Pancreas (tissue), 10 donors: ENCODE measurements at regions not wholly inside any gene's neighbourhood (a gene's known extent, or its start where the extent isn't known, plus 50 kb on each side); places are given as distances from the start of the nearest gene placed in this dataset.

Experiments
- ATAC-seq, 4 donors: fragments of 200-7000 bp; cut with Tn5 transposase; one replicate each; pipeline versions ENCODE4 v1.8.0 to v1.9.1; 2020; ENCODE audit warnings: mild to moderate bottlenecking in 4 of 4, moderate library complexity in 4 of 4
- DNase-seq, 6 donors: peaks; one replicate each; pipeline ENCODE4 v3.0.0-alpha.2; 2020
- FAIRE-seq: peaks from 2 replicates; lab custom pipeline; 2012; peaks lifted over from hg19 to GRCh38; lab: Jason Lieb, UNC
- H3K27ac ChIP-seq, 4 donors: fragments of 200-600 bp; sonication (generic); 1 replicate in 3 of 4; 2 replicates in 1 of 4; pipeline versions ENCODE4 v1.5.0 to v1.8.0; 2020
- H3K27me3 ChIP-seq, 4 donors: fragments of 200-600 bp; one replicate each; pipeline ENCODE4 v1.8.0; 2021
- H3K36me3 ChIP-seq, 3 donors: fragments of 200-600 bp; sonication (generic) in 1 of 3; one replicate each; pipeline versions ENCODE4 v1.5.0 to v1.8.0; 2020 to 2021
- H3K4me1 ChIP-seq, 3 donors: fragments of 200-600 bp; one replicate each; pipeline ENCODE4 v1.8.0; 2021
- H3K4me3 ChIP-seq, 4 donors: fragments of 200-600 bp; sonication (generic) in 2 of 4; one replicate each; pipeline versions ENCODE4 v1.5.0 to v1.8.0; 2020 to 2021
- H3K9me3 ChIP-seq, 4 donors: fragments of 200-600 bp; one replicate each; pipeline ENCODE4 v1.8.0; 2021
- CTCF ChIP-seq, 4 donors: fragments of 200-600 bp; sonication (generic) in 3 of 4; IDR thresholded peaks; one replicate each; pipeline versions ENCODE4 v1.5.0 to v1.8.0; 2021; ENCODE audit warnings: antibody characterized with exemption in 4 of 4
- WGBS, 2 donors: extraction: QIAGEN DNeasy Blood & Tissue Kit; methylation state at CpG; one replicate each; pipeline ENCODE4 v1.1.7; 2013; 5-methylcytosine and 5-hydroxymethylcytosine counted together
- intact Hi-C, 3 donors: fragments of 100-400 bp; cut with DNase I; formaldehyde crosslinking; loops; one replicate each; pipeline versions ENCODE4 v1.11.1 to v1.14.2; 2022
- donor health status: healthy with polysubstance abuse.
- donor health status: DM: no; HTN: no; CAD: no; lungs with moderate emphysema.
- donor health status: DM: no; HTN: no; CAD: no.
- donor health status: control.
- donor health status: control.
- donor health status: Bipolar disorder and iron deficiency.
- donor health status: DM: yes; HTN: yes; CAD: no.
- donor health status: DM: no; HTN: no; CAD: no.
- donor health status: DM: no; HTN: no; CAD: no.
- donor health status: DM: yes; HTN: yes; CAD: no.

GRCh38 chr9:82153032-82153431 is 164.5 kb downstream of the SPATA31D1 start:
- no peak for FAIRE-seq
- no peak for ATAC-seq
- DNase-seq: no peak

GRCh38 chr9:82154573-82154972 is 166.0 kb downstream of the SPATA31D1 start:
- FAIRE-seq (no peak), ATAC-seq (no peak), DNase-seq (no peak)
- no peak overlapping the region for H3K4me3 ChIP-seq
- H3K27ac ChIP-seq: no peak overlapping the region
- no peaks in the 10 kb centered on the region for H3K4me1 ChIP-seq
- 76 to 86% methylated on average over 2 of the region's 2 CpGs for WGBS, 2 donors
- no peak for TF ChIP-seq CTCF (IDR thresholded peaks at IDR 0.05)
- intact Hi-C loops: no loop called here
- no peaks in the 10 kb centered on the region for H3K9me3 ChIP-seq
- H3K36me3 ChIP-seq: no peaks in the 10 kb centered on the region
- H3K27me3 ChIP-seq: no peaks in the 10 kb centered on the region

More at GRCh38 chr9:82153032-82153431, 164.5 kb downstream of the SPATA31D1 start:
- H3K27ac ChIP-seq: no peak overlapping the region
- H3K27me3 ChIP-seq: no peaks in the 10 kb centered on the region
- intact Hi-C loops: no loop called here
- H3K36me3 ChIP-seq: no peaks in the 10 kb centered on the region
- peaks cover 0 to 7% (median 0%) of the 10 kb centered on the region in 3 donors for H3K4me1 ChIP-seq
- H3K9me3 ChIP-seq: no peaks in the 10 kb centered on the region
- no peak overlapping the region for H3K4me3 ChIP-seq
- no peak for TF ChIP-seq CTCF (IDR thresholded peaks at IDR 0.05)

- FAIRE-seq (no peak), DNase-seq (no peak), ATAC-seq (no peak)
- Histone ChIP-seq H3K36me3 (no peaks in the 10 kb centered on the region), H3K4me3 (no peak overlapping the region), H3K27me3 (no peaks in the 10 kb centered on the region), H3K27ac (no peak overlapping the region), H3K4me1 (no peaks in the 10 kb centered on the region), H3K9me3 (no peaks in the 10 kb centered on the region)
- 77 to 79% methylated on average over 3 of the region's 3 CpGs for WGBS, 2 donors
- no peak for TF ChIP-seq CTCF (IDR thresholded peaks at IDR 0.05)
- intact Hi-C loops: no loop called here
These were observed 173.3 kb downstream of the SPATA31D1 start for GRCh38 chr9:82161876-82162275.

GRCh38 chr9:82164159-82164558 is 175.6 kb downstream of the SPATA31D1 start:
- H3K4me1 ChIP-seq: no peaks in the 10 kb centered on the region
- no peak for TF ChIP-seq CTCF (IDR thresholded peaks at IDR 0.05)
- intact Hi-C loops: no loop called here
- no peak for ATAC-seq
- no peaks in the 10 kb centered on the region for H3K9me3 ChIP-seq
- no peaks in the 10 kb centered on the region for H3K36me3 ChIP-seq
- WGBS, 2 donors: 75 to 81% methylated on average over 2 of the region's 2 CpGs
- FAIRE-seq: no peak
- no peaks in the 10 kb centered on the region for H3K27me3 ChIP-seq
- no peak overlapping the region for H3K27ac ChIP-seq
- DNase-seq: no peak
- H3K4me3 ChIP-seq: no peak overlapping the region

GRCh38 chr9:82167296-82167695 is 178.7 kb downstream of the SPATA31D1 start:
- no peak for TF ChIP-seq CTCF (IDR thresholded peaks at IDR 0.05)
- Histone ChIP-seq H3K4me3 (no peak overlapping the region), H3K27me3 (no peaks in the 10 kb centered on the region), H3K36me3 (no peaks in the 10 kb centered on the region), H3K9me3 (no peaks in the 10 kb centered on the region), H3K4me1 (no peaks in the 10 kb centered on the region), H3K27ac (no peak overlapping the region)
- FAIRE-seq (no peak), ATAC-seq (no peak), DNase-seq (no peak)
- 62 to 65% methylated on average over 4 of the region's 4 CpGs for WGBS, 2 donors
- intact Hi-C loops: no loop called here
